Astrocyte (in vitro differentiated cells and primary cell): ENCODE measurements at regions not wholly inside any gene's neighbourhood (a gene's known extent, or its start where the extent isn't known, plus 50 kb on each side); places are given as distances from the start of the nearest gene placed in this dataset.

Experiments
- DNase-seq: peaks from one replicate; pipeline ENCODE4 v3.0.0-alpha.2; 2010; ENCODE audit warnings: low read depth
- FAIRE-seq: peaks from 2 replicates; lab custom pipeline; 2011; peaks lifted over from hg19 to GRCh38; lab: Jason Lieb, UNC
- H2AFZ ChIP-seq: 2 replicates; pipeline ENCODE4 v1.6.0; 2012; ENCODE audit warnings: low read depth, low read length, inconsistent platforms
- H3K27ac ChIP-seq: 2 replicates; pipeline ENCODE4 v1.5.1; 2011; ENCODE audit warnings: low read depth, low read length, inconsistent platforms
- H3K27me3 ChIP-seq: 2 replicates; pipeline ENCODE4 v1.6.0; 2011; ENCODE audit warnings: low read length, inconsistent platforms; ENCODE audit not compliant: insufficient read depth
- H3K36me3 ChIP-seq: 2 replicates; pipeline ENCODE4 v1.5.1; 2011; ENCODE audit warnings: low read length, inconsistent platforms; ENCODE audit not compliant: insufficient read depth
- H3K4me1 ChIP-seq: 2 replicates; pipeline ENCODE4 v1.5.1; 2011; ENCODE audit warnings: low read length, inconsistent platforms; ENCODE audit not compliant: insufficient read depth
- H3K4me2 ChIP-seq: 2 replicates; pipeline ENCODE4 v1.6.0; 2012; ENCODE audit warnings: low read length, inconsistent platforms
- H3K4me3 ChIP-seq: 2 replicates; pipeline ENCODE4 v1.5.1; 2011; ENCODE audit warnings: low read depth, mild to moderate bottlenecking, low read length, inconsistent platforms; ENCODE audit not compliant: insufficient read depth
- H3K79me2 ChIP-seq: 2 replicates; pipeline ENCODE4 v1.6.0; 2012; ENCODE audit warnings: mild to moderate bottlenecking, low read length, inconsistent platforms; ENCODE audit not compliant: insufficient read depth
- H3K9ac ChIP-seq: 2 replicates; pipeline ENCODE4 v1.6.0; 2012; ENCODE audit warnings: mild to moderate bottlenecking, low read length, inconsistent platforms
- H3K9me3 ChIP-seq: 2 replicates; pipeline ENCODE4 v1.5.1; 2012; ENCODE audit warnings: low read depth, mild to moderate bottlenecking, low read length, inconsistent platforms; ENCODE audit not compliant: insufficient read depth
- H4K20me1 ChIP-seq: 2 replicates; pipeline ENCODE4 v1.6.0; 2012; ENCODE audit warnings: low read length, inconsistent platforms; ENCODE audit not compliant: insufficient read depth
- H3K27ac Mint-ChIP-seq: one replicate; pipeline ENCODE4 v1.8.0; 2021; ENCODE audit warnings: mild to moderate bottlenecking, mixed read lengths; ENCODE audit not compliant: unreplicated experiment
- H3K27me3 Mint-ChIP-seq: one replicate; pipeline ENCODE4 v1.8.0; 2021; ENCODE audit warnings: low read depth, mixed read lengths; ENCODE audit not compliant: unreplicated experiment
- H3K36me3 Mint-ChIP-seq: one replicate; pipeline ENCODE4 v1.8.0; 2021; ENCODE audit warnings: low read depth, mixed read lengths; ENCODE audit not compliant: unreplicated experiment
- H3K4me1 Mint-ChIP-seq: one replicate; pipeline ENCODE4 v1.8.0; 2021; ENCODE audit warnings: low read depth, mixed read lengths; ENCODE audit not compliant: unreplicated experiment
- H3K4me3 Mint-ChIP-seq: one replicate; pipeline ENCODE4 v1.8.0; 2021; ENCODE audit warnings: mild to moderate bottlenecking, moderate library complexity, mixed read lengths; ENCODE audit not compliant: unreplicated experiment
- H3K9me3 Mint-ChIP-seq: one replicate; pipeline ENCODE4 v1.8.0; 2021; ENCODE audit warnings: mild to moderate bottlenecking, mixed read lengths; ENCODE audit not compliant: unreplicated experiment
- EZH2 ChIP-seq: IDR thresholded peaks from 2 replicates; pipeline ENCODE4 v1.6.1; 2012; ENCODE audit warnings: mild to moderate bottlenecking, low read length, inconsistent platforms; ENCODE audit not compliant: insufficient read depth
- TF ChIP-seq, protein P1 (sequence below): IDR thresholded peaks from 2 replicates; pipeline ENCODE4 v1.5.1; 2011; ENCODE audit warnings: low read depth, mild to moderate bottlenecking, inconsistent platforms, low read length, moderate library complexity; ENCODE audit not compliant: insufficient read depth

DNA sequence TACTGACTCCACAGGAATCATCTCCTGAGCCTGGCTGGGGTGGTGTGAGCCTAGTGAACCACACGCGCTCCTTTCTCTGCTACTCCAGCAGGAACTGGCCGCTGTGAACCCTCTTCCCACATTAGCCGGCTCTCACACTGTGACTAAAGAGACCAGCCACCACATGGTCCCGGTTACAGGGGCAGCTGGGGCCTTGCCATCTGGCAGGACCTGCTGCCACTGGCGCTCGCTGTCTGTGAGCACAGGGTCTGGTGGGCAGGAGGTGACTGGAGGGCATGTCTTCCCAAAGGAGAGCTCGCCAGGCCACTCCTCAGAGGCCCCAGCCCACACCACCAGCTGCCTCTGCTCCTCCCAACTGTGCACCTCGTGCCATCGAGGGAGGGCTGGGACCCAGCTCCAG lies 99.3 kb downstream of the SINHCAF start:
- no peaks in the 10 kb centered on the region for H4K20me1 ChIP-seq
- Mint-ChIP-seq H3K27me3 (peaks cover 30% of the 10 kb centered on the region), H3K4me3 (no peak overlapping the region), H3K4me1 (peaks cover 2% of the 10 kb centered on the region), H3K36me3 (peaks cover 2% of the 10 kb centered on the region), H3K9me3 (peaks cover 7% of the 10 kb centered on the region), H3K27ac (no peak overlapping the region)
- FAIRE-seq = no peak
- no peak for DNase-seq
- H3K27me3 ChIP-seq = peaks cover 4% of the 10 kb centered on the region
- no peak overlapping the region for H3K4me3 ChIP-seq
- H3K4me1 ChIP-seq = no peaks in the 10 kb centered on the region
- H3K9ac ChIP-seq = no peak overlapping the region
- peaks cover 4% of the 10 kb centered on the region for H3K9me3 ChIP-seq
- no peaks in the 10 kb centered on the region for H3K36me3 ChIP-seq
- no peak overlapping the region for H2AFZ ChIP-seq
- TF ChIP-seq EZH2 = no peak
- TF ChIP-seq, protein P1, sequence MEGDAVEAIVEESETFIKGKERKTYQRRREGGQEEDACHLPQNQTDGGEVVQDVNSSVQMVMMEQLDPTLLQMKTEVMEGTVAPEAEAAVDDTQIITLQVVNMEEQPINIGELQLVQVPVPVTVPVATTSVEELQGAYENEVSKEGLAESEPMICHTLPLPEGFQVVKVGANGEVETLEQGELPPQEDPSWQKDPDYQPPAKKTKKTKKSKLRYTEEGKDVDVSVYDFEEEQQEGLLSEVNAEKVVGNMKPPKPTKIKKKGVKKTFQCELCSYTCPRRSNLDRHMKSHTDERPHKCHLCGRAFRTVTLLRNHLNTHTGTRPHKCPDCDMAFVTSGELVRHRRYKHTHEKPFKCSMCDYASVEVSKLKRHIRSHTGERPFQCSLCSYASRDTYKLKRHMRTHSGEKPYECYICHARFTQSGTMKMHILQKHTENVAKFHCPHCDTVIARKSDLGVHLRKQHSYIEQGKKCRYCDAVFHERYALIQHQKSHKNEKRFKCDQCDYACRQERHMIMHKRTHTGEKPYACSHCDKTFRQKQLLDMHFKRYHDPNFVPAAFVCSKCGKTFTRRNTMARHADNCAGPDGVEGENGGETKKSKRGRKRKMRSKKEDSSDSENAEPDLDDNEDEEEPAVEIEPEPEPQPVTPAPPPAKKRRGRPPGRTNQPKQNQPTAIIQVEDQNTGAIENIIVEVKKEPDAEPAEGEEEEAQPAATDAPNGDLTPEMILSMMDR = no peak
- H3K4me2 ChIP-seq = no peak overlapping the region
- H3K27ac ChIP-seq = no peak overlapping the region
- H3K79me2 ChIP-seq = no peaks in the 10 kb centered on the region

DNA sequence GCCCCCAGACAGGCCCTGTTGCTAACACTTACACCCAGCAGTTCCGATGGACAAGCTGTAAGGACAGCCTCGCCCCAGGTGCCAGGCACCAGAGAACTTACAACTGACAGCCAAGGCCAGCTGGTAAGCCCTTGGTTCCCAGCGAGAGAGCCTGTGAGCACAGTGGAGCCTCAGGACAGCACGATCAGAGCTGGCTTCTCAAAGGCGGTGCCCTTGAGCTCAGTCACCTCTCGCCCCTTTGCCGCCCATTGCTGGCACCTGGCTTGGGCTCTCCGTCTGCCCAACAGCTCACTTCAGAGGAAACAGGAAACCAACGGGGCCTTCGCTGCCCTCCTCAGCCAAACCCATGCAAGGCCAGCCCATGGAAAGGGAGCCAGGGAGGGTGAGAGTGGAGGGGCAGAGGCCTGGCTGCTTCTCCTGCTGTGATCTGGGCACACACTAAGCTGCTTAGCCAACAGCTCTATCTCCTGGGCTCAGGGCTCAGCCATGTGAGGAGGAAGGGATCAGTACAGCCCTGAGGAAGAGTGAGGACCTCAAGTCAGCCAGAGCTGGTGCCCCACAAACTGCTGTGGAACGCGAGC lies 98.5 kb downstream of the SINHCAF start:
- FAIRE-seq = no peak

More for the DNA sequence above, 98.5 kb downstream of the SINHCAF start:
- no peak overlapping the region for H3K4me3 ChIP-seq
- H3K36me3 ChIP-seq = no peaks in the 10 kb centered on the region
- TF ChIP-seq EZH2 = no peak
- TF ChIP-seq, protein P1 = no peak
- H3K4me1 Mint-ChIP-seq = no peaks in the 10 kb centered on the region
- no peak overlapping the region for H3K9ac ChIP-seq
- no peak overlapping the region for H3K27ac Mint-ChIP-seq
- DNase-seq = no peak
- H3K4me2 ChIP-seq = no peak overlapping the region
- H2AFZ ChIP-seq = no peak overlapping the region
- peaks cover 4% of the 10 kb centered on the region for H3K27me3 ChIP-seq
- H3K79me2 ChIP-seq = no peaks in the 10 kb centered on the region
- H3K27ac ChIP-seq = no peak overlapping the region
- no peak overlapping the region for H3K4me3 Mint-ChIP-seq
- no peaks in the 10 kb centered on the region for H4K20me1 ChIP-seq
- peaks cover 28% of the 10 kb centered on the region for H3K27me3 Mint-ChIP-seq
- peaks cover 7% of the 10 kb centered on the region for H3K9me3 ChIP-seq
- peaks cover 10% of the 10 kb centered on the region for H3K9me3 Mint-ChIP-seq
- H3K36me3 Mint-ChIP-seq = peaks cover 2% of the 10 kb centered on the region
- no peaks in the 10 kb centered on the region for H3K4me1 ChIP-seq
